Progenitor cell of endocrine pancreas (in vitro differentiated cells): ENCODE measurements at regions not wholly inside any gene's neighbourhood (a gene's known extent, or its start where the extent isn't known, plus 50 kb on each side); places are given as distances from the start of the nearest gene placed in this dataset.

ENCODE experiments used
- DNase-seq: peaks from one replicate; pipeline ENCODE4 v3.0.0; 2021; ENCODE audit warnings: low spot score; ENCODE audit not compliant: unreplicated experiment
- H3K27ac Mint-ChIP-seq: 2 replicates; pipeline ENCODE4 v1.8.0; 2021; ENCODE audit warnings: mild to moderate bottlenecking, moderate library complexity, mixed read lengths
- H3K27me3 Mint-ChIP-seq: 2 replicates; pipeline ENCODE4 v1.8.0; 2021; ENCODE audit warnings: mixed read lengths
- H3K36me3 Mint-ChIP-seq: 2 replicates; pipeline ENCODE4 v1.8.0; 2022; ENCODE audit warnings: mixed read lengths; ENCODE audit not compliant: insufficient read depth
- H3K4me1 Mint-ChIP-seq: 2 replicates; pipeline ENCODE4 v1.8.0; 2021; ENCODE audit warnings: low read depth, mixed read lengths
- H3K4me3 Mint-ChIP-seq: 2 replicates; pipeline ENCODE4 v1.8.0; 2021; ENCODE audit warnings: low read depth, mild to moderate bottlenecking, moderate library complexity, mixed read lengths
- H3K9me3 Mint-ChIP-seq: 2 replicates; pipeline ENCODE4 v1.8.0; 2021; ENCODE audit warnings: low read depth, mixed read lengths
- CTCF ChIP-seq: fragments of 200-600 bp; sonication (generic); IDR thresholded peaks from one replicate; pipeline ENCODE4 v1.5.0; 2021; ENCODE audit warnings: antibody characterized with exemption, mild to moderate bottlenecking; ENCODE audit not compliant: unreplicated experiment

GRCh38 chr11:91906871-91907624 is 317.6 kb upstream of the FAT3 start:
- H3K4me3 Mint-ChIP-seq: no peak overlapping the region
- TF ChIP-seq CTCF: no peak
- peaks cover 2% of the 10 kb centered on the region for H3K9me3 Mint-ChIP-seq
- no peaks in the 10 kb centered on the region for H3K36me3 Mint-ChIP-seq
- no peak overlapping the region for H3K27ac Mint-ChIP-seq
- DNase-seq: no peak
- H3K4me1 Mint-ChIP-seq: peaks cover 4% of the 10 kb centered on the region
- H3K27me3 Mint-ChIP-seq: no peaks in the 10 kb centered on the region

GRCh38 chr11:91904792-91905785 is 319.5 kb upstream of the FAT3 start:
- H3K9me3 Mint-ChIP-seq: peaks cover 2% of the 10 kb centered on the region
- TF ChIP-seq CTCF: no peak
- DNase-seq: no peak
- H3K4me1 Mint-ChIP-seq: peaks cover 4% of the 10 kb centered on the region
- no peaks in the 10 kb centered on the region for H3K36me3 Mint-ChIP-seq
- H3K4me3 Mint-ChIP-seq: no peak overlapping the region
- H3K27ac Mint-ChIP-seq: no peak overlapping the region
- no peaks in the 10 kb centered on the region for H3K27me3 Mint-ChIP-seq

- Mint-ChIP-seq H3K27me3 (no peaks in the 10 kb centered on the region), H3K9me3 (no peaks in the 10 kb centered on the region), H3K36me3 (no peaks in the 10 kb centered on the region), H3K4me3 (no peak overlapping the region), H3K4me1 (peaks cover 4% of the 10 kb centered on the region), H3K27ac (no peak overlapping the region)
- TF ChIP-seq CTCF: no peak
- no peak for DNase-seq
These were observed 322.3 kb upstream of the FAT3 start for GRCh38 chr11:91902312-91902711.

- no peak for DNase-seq
- H3K36me3 Mint-ChIP-seq: no peaks in the 10 kb centered on the region
- TF ChIP-seq CTCF: no peak
- H3K27me3 Mint-ChIP-seq: no peaks in the 10 kb centered on the region
- no peak overlapping the region for H3K27ac Mint-ChIP-seq
- no peak overlapping the region for H3K4me3 Mint-ChIP-seq
- no peaks in the 10 kb centered on the region for H3K9me3 Mint-ChIP-seq
- no peaks in the 10 kb centered on the region for H3K4me1 Mint-ChIP-seq
These were observed 344.0 kb upstream of the FAT3 start for GRCh38 chr11:91880660-91881059.

- no peaks in the 10 kb centered on the region for H3K9me3 Mint-ChIP-seq
- no peak for TF ChIP-seq CTCF
These were observed 347.9 kb upstream of the FAT3 start for GRCh38 chr11:91876746-91877145.

More at GRCh38 chr11:91876746-91877145, 347.9 kb upstream of the FAT3 start:
- no peak overlapping the region for H3K27ac Mint-ChIP-seq
- H3K4me1 Mint-ChIP-seq: peaks cover 6% of the 10 kb centered on the region
- peaks cover 4% of the 10 kb centered on the region for H3K27me3 Mint-ChIP-seq
- no peak overlapping the region for H3K4me3 Mint-ChIP-seq
- no peak for DNase-seq
- H3K36me3 Mint-ChIP-seq: no peaks in the 10 kb centered on the region
